AG10803 (cell line): ENCODE measurements at regions not wholly inside any gene's neighbourhood (a gene's known extent, or its start where the extent isn't known, plus 50 kb on each side); places are given as distances from the start of the nearest gene placed in this dataset.

Source experiments
- DNase-seq: peaks from one replicate; pipeline ENCODE4 v3.0.0; 2010; ENCODE audit warnings: low read depth
- H3K4me3 ChIP-seq: 2 replicates; pipeline ENCODE4 v1.5.1; 2011; ENCODE audit warnings: mild to moderate bottlenecking, low read length, control low read depth
- CTCF ChIP-seq: conservative IDR thresholded peaks from 2 replicates; pipeline ENCODE4 v1.5.1; 2011; ENCODE audit warnings: mild to moderate bottlenecking, low read length, control low read depth, inconsistent platforms

GRCh38 chr5:117872798-117873368 lies 1115.5 kb downstream of the DTWD2 start:
- no peak for TF ChIP-seq CTCF
- DNase-seq: no peak
- H3K4me3 ChIP-seq: no peak overlapping the region

GRCh38 chr5:117869596-117869995 lies 1118.8 kb downstream of the DTWD2 start:
- DNase-seq: no peak
- TF ChIP-seq CTCF: no peak
- no peak overlapping the region for H3K4me3 ChIP-seq

GRCh38 chr5:117863586-117864296 lies 1124.6 kb downstream of the DTWD2 start:
- no peak for TF ChIP-seq CTCF
- no peak for DNase-seq

GRCh38 chr5:117860550-117860949 lies 1127.8 kb downstream of the DTWD2 start:
- H3K4me3 ChIP-seq: no peak overlapping the region
- no peak for DNase-seq
- TF ChIP-seq CTCF: no peak

More at GRCh38 chr5:117863586-117864296, 1124.6 kb downstream of the DTWD2 start:
- H3K4me3 ChIP-seq: no peak overlapping the region

- H3K4me3 ChIP-seq: no peak overlapping the region
- no peak for DNase-seq
- no peak for TF ChIP-seq CTCF
Measured at GRCh38 chr5:117859176-117859575, 1129.2 kb downstream of the DTWD2 start.

GRCh38 chr5:117856713-117857112 lies 1131.6 kb downstream of the DTWD2 start:
- TF ChIP-seq CTCF: no peak
- DNase-seq: no peak
- no peak overlapping the region for H3K4me3 ChIP-seq

GRCh38 chr5:117837786-117838185 lies 1150.6 kb downstream of the DTWD2 start:
- DNase-seq: no peak
- H3K4me3 ChIP-seq: no peak overlapping the region
- no peak for TF ChIP-seq CTCF
